Testis (tissue), 2 donors: ENCODE measurements at regions not wholly inside any gene's neighbourhood (a gene's known extent, or its start where the extent isn't known, plus 50 kb on each side); places are given as distances from the start of the nearest gene placed in this dataset.

Source experiments
- POLR2A ChIP-seq: fragments of 450-650 bp; IDR thresholded peaks from one replicate; pipeline ENCODE4 v1.6.1; 2017; ENCODE audit warnings: antibody characterized with exemption, mild to moderate bottlenecking, moderate library complexity
- TF ChIP-seq, protein P1 (sequence below), 3 experiments: fragments of 450-650 bp in 2 of 3; fragments of 200-600 bp in 1 of 3; sonication (generic) in 1 of 3; IDR thresholded peaks; one replicate each; pipeline ENCODE4 v1.5.1; 2016 to 2019; ENCODE audit warnings: antibody characterized with exemption in 3 of 3, mild to moderate bottlenecking in 2 of 3, moderate library complexity in 1 of 3

DNA sequence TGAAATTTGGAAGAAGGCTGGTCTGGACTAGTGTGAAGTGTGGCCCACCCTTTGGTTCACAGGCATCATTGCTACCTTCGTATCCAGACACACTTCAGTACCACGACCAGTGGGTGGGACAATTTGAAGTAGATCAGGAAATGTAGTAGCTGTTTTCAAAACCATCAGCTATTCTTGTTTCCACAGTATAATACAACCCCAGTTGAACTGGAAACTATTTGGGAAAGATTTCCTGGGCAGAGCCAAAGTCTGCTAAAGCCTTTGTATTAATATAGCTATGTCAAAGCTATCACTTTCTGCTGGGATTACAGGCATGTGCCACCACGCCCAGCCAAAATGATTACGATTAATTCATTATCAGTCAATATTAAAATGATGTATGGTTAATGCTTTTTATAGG lies 298.8 kb upstream of the RASGRP1 start:
- TF ChIP-seq, protein P1, sequence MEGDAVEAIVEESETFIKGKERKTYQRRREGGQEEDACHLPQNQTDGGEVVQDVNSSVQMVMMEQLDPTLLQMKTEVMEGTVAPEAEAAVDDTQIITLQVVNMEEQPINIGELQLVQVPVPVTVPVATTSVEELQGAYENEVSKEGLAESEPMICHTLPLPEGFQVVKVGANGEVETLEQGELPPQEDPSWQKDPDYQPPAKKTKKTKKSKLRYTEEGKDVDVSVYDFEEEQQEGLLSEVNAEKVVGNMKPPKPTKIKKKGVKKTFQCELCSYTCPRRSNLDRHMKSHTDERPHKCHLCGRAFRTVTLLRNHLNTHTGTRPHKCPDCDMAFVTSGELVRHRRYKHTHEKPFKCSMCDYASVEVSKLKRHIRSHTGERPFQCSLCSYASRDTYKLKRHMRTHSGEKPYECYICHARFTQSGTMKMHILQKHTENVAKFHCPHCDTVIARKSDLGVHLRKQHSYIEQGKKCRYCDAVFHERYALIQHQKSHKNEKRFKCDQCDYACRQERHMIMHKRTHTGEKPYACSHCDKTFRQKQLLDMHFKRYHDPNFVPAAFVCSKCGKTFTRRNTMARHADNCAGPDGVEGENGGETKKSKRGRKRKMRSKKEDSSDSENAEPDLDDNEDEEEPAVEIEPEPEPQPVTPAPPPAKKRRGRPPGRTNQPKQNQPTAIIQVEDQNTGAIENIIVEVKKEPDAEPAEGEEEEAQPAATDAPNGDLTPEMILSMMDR (IDR thresholded peaks at IDR 0.05), result no peak
- TF ChIP-seq POLR2A, result no peak
